Neural progenitor cell (in vitro differentiated cells): ENCODE measurements at regions not wholly inside any gene's neighbourhood (a gene's known extent, or its start where the extent isn't known, plus 50 kb on each side); places are given as distances from the start of the nearest gene placed in this dataset.

ENCODE experiments used
- DNase-seq: peaks from one replicate; pipeline ENCODE4 v3.0.0-alpha.2; 2016; ENCODE audit warnings: low spot score
- H2AFZ ChIP-seq: fragments of 200-600 bp; sonication (generic); replicated peaks from 2 replicates; pipeline ENCODE4 v1.6.1; 2016; ENCODE audit warnings: antibody characterized with exemption
- H3F3A ChIP-seq: fragments of 200-600 bp; sonication (generic); 2 replicates; pipeline ENCODE4 v1.6.1; 2016; ENCODE audit warnings: antibody characterized with exemption, low read depth
- H3K27ac ChIP-seq: fragments of 200-600 bp; sonication (generic); 2 replicates; pipeline ENCODE4 v1.5.1; 2016; ENCODE audit warnings: mild to moderate bottlenecking
- H3K27me3 ChIP-seq: fragments of 200-600 bp; sonication (generic); 2 replicates; pipeline ENCODE4 v1.6.1; 2016; ENCODE audit warnings: mild to moderate bottlenecking, moderate library complexity
- H3K36me3 ChIP-seq: fragments of 200-600 bp; sonication (generic); 2 replicates; pipeline ENCODE4 v1.5.1; 2016
- H3K4me1 ChIP-seq: fragments of 200-600 bp; sonication (generic); 2 replicates; pipeline ENCODE4 v1.6.1; 2016; ENCODE audit warnings: mixed run types
- H3K4me2 ChIP-seq: fragments of 200-600 bp; sonication (generic); 2 replicates; pipeline ENCODE4 v1.6.1; 2016
- H3K4me3 ChIP-seq: fragments of 200-600 bp; sonication (generic); 2 replicates; pipeline ENCODE4 v1.5.1; 2016
- H3K79me2 ChIP-seq: fragments of 200-600 bp; sonication (generic); 2 replicates; pipeline ENCODE4 v1.6.1; 2016; ENCODE audit warnings: low read depth
- H3K9ac ChIP-seq: fragments of 200-600 bp; sonication (generic); 2 replicates; pipeline ENCODE4 v1.6.1; 2016
- H3K9me3 ChIP-seq: fragments of 200-600 bp; sonication (generic); 2 replicates; pipeline ENCODE4 v1.5.1; 2016; ENCODE audit warnings: low read depth
- H4K20me1 ChIP-seq: fragments of 200-600 bp; sonication (generic); 2 replicates; pipeline ENCODE4 v1.6.1; 2016; ENCODE audit warnings: low read depth
- H3K27ac Mint-ChIP-seq: 3 replicates; pipeline ENCODE4 v1.8.0; 2021; ENCODE audit warnings: mixed read lengths
- H3K27me3 Mint-ChIP-seq: 2 replicates; pipeline ENCODE4 v1.8.0; 2022; ENCODE audit warnings: low read depth, mild to moderate bottlenecking, inconsistent platforms, moderate library complexity, mixed read lengths; ENCODE audit not compliant: insufficient read depth
- H3K36me3 Mint-ChIP-seq: 3 replicates; pipeline ENCODE4 v1.8.0; 2021; ENCODE audit warnings: mixed read lengths
- H3K4me1 Mint-ChIP-seq: 3 replicates; pipeline ENCODE4 v1.8.0; 2021; ENCODE audit warnings: mixed read lengths
- H3K4me3 Mint-ChIP-seq: 3 replicates; pipeline ENCODE4 v1.8.0; 2021; ENCODE audit warnings: mild to moderate bottlenecking, moderate library complexity, mixed read lengths
- H3K9me3 Mint-ChIP-seq: 3 replicates; pipeline ENCODE4 v1.8.0; 2020; ENCODE audit warnings: mixed read lengths
- CTCF ChIP-seq: fragments of 200-600 bp; sonication (generic); IDR thresholded peaks from 2 replicates; pipeline ENCODE4 v1.5.1; 2017; ENCODE audit warnings: antibody characterized with exemption, mild to moderate bottlenecking
- EZH2 ChIP-seq: fragments of 200-600 bp; sonication (generic); IDR thresholded peaks from 2 replicates; pipeline ENCODE4 v1.6.1; 2017; ENCODE audit warnings: antibody characterized with exemption, mild to moderate bottlenecking, moderate library complexity
- EZH2phosphoT487 ChIP-seq: fragments of 200-600 bp; sonication (generic); IDR thresholded peaks from 2 replicates; pipeline ENCODE4 v1.6.1; 2017; ENCODE audit warnings: antibody characterized with exemption

GRCh38 chr5:38124321-38124720, 134.0 kb upstream of the EGFLAM start:
- no peak overlapping the region for H3K9ac ChIP-seq
- DNase-seq, result no peak
- H3K27ac ChIP-seq, result no peak overlapping the region
- Mint-ChIP-seq H3K27me3 (peaks cover 13% of the 10 kb centered on the region), H3K27ac (no peak overlapping the region), H3K4me3 (no peak overlapping the region), H3K4me1 (no peaks in the 10 kb centered on the region), H3K36me3 (no peaks in the 10 kb centered on the region), H3K9me3 (no peaks in the 10 kb centered on the region)
- TF ChIP-seq EZH2phosphoT487, result no peak
- TF ChIP-seq CTCF, result no peak
- no peak for TF ChIP-seq EZH2
- H3K4me2 ChIP-seq, result no peak overlapping the region
- no peaks in the 10 kb centered on the region for H3K4me1 ChIP-seq
- no peaks in the 10 kb centered on the region for H3K27me3 ChIP-seq
- H3K9me3 ChIP-seq, result no peaks in the 10 kb centered on the region
- H3K79me2 ChIP-seq, result no peaks in the 10 kb centered on the region
- no peak overlapping the region for H2AFZ ChIP-seq
- no peaks in the 10 kb centered on the region for H4K20me1 ChIP-seq
- H3K4me3 ChIP-seq, result no peak overlapping the region
- no peaks in the 10 kb centered on the region for H3K36me3 ChIP-seq
- no peaks in the 10 kb centered on the region for H3F3A ChIP-seq

- Histone ChIP-seq H3K36me3 (no peaks in the 10 kb centered on the region), H3K27me3 (no peaks in the 10 kb centered on the region)
- no peak overlapping the region for H3K4me3 Mint-ChIP-seq
These were observed 136.9 kb upstream of the EGFLAM start for GRCh38 chr5:38121420-38121819.

GRCh38 chr5:38119836-38120235, 138.5 kb upstream of the EGFLAM start:
- Histone ChIP-seq H3K4me1 (no peaks in the 10 kb centered on the region), H3K27me3 (no peaks in the 10 kb centered on the region), H4K20me1 (no peaks in the 10 kb centered on the region), H3K9me3 (no peaks in the 10 kb centered on the region), H3K36me3 (no peaks in the 10 kb centered on the region), H2AFZ (no peak overlapping the region), H3K4me3 (no peak overlapping the region), H3K9ac (no peak overlapping the region), H3K27ac (no peak overlapping the region), H3K79me2 (no peaks in the 10 kb centered on the region), H3K4me2 (no peak overlapping the region), H3F3A (no peaks in the 10 kb centered on the region)
- TF ChIP-seq EZH2phosphoT487 (no peak), EZH2 (no peak), CTCF (no peak)
- Mint-ChIP-seq H3K36me3 (no peaks in the 10 kb centered on the region), H3K27ac (no peak overlapping the region), H3K27me3 (peaks cover 3% of the 10 kb centered on the region), H3K9me3 (no peaks in the 10 kb centered on the region), H3K4me3 (no peak overlapping the region), H3K4me1 (no peaks in the 10 kb centered on the region)
- no peak for DNase-seq

More at GRCh38 chr5:38121420-38121819, 136.9 kb upstream of the EGFLAM start:
- Mint-ChIP-seq H3K27me3 (peaks cover 5% of the 10 kb centered on the region), H3K27ac (no peak overlapping the region), H3K9me3 (no peaks in the 10 kb centered on the region), H3K4me1 (no peaks in the 10 kb centered on the region), H3K36me3 (no peaks in the 10 kb centered on the region)
- Histone ChIP-seq H4K20me1 (no peaks in the 10 kb centered on the region), H2AFZ (no peak overlapping the region), H3K79me2 (no peaks in the 10 kb centered on the region), H3K9me3 (no peaks in the 10 kb centered on the region), H3K4me1 (no peaks in the 10 kb centered on the region), H3K4me2 (no peak overlapping the region), H3K9ac (no peak overlapping the region), H3K4me3 (no peak overlapping the region), H3F3A (no peaks in the 10 kb centered on the region), H3K27ac (no peak overlapping the region)
- TF ChIP-seq CTCF (no peak), EZH2phosphoT487 (no peak), EZH2 (no peak)
- DNase-seq, result no peak
